Islet precursor cell (in vitro differentiated cells): ENCODE measurements at regions not wholly inside any gene's neighbourhood (a gene's known extent, or its start where the extent isn't known, plus 50 kb on each side); places are given as distances from the start of the nearest gene placed in this dataset.

ENCODE experiments used
- DNase-seq: peaks from one replicate; pipeline ENCODE4 v3.0.0-alpha.2; 2018

GRCh38 chr2:7913974-7914373 lies 767.9 kb upstream of the ID2 start:
- DNase-seq: no peak

DNA sequence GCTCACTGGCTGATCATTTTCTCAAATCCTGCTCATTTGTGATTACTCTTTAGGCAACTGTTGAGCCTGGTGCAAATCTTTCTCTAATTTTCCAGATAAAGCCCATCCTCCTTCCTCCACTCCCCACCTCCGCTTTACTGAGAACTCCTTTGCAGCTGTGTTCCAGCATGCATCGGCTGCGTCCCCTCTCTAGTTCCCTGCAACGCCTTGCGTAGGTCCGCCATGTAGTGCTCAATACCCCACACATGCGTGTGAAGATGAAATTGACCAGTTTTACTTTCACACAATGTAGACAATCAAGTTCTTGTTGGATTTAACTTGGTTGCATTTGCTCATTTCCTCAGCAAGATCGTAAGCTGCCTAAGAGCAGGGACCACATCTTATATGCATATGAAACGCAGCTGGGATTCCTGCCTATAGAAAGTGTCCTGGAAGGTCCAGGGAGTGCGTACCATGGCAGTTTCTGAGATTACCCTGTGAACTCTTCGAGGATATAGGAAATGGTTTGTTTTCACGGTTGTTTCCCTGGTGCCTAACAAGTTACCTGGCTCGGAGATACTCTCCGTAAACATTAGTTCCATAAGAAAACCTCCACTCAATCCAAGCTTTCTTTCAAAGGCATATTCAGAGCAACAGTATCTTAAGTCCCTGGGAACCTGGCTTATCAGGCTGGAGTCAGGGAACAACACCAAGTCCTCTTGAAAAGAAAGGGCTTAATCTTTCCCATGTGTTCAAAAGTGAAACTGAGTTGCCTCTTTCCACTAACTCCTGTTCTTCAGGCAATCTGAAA lies 766.4 kb upstream of the ID2 start:
- DNase-seq: no peak

GRCh38 chr2:7916670-7917069 lies 765.2 kb upstream of the ID2 start:
- no peak for DNase-seq

DNA sequence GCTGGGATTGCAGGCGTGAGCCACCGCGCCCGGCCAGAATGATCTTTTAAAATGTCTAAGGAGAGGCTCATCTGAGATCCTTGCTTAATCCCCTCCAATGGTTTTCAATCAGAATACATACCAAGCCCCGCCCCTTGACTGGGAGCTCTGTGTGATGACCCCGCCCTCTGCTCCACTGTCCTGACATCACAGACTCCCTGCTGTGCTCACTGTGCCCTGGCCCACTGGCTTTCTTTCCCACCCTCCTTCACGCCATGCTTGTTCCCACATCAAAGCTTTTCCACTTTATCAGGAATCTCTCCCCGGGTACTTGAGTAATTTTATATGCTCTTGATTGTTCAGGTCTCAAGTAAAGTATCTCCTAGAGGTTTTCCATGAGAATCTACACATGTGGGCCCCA lies 762.3 kb upstream of the ID2 start:
- DNase-seq: no peak

GRCh38 chr2:7924023-7924762 lies 757.7 kb upstream of the ID2 start:
- DNase-seq: no peak

- no peak for DNase-seq
Observed at GRCh38 chr2:7925506-7925905, 756.4 kb upstream of the ID2 start.

- no peak for DNase-seq
Observed at GRCh38 chr2:7927691-7928090, 754.2 kb upstream of the ID2 start.

- DNase-seq: no peak
Observed at GRCh38 chr2:7929281-7929680, 752.6 kb upstream of the ID2 start.

DNA sequence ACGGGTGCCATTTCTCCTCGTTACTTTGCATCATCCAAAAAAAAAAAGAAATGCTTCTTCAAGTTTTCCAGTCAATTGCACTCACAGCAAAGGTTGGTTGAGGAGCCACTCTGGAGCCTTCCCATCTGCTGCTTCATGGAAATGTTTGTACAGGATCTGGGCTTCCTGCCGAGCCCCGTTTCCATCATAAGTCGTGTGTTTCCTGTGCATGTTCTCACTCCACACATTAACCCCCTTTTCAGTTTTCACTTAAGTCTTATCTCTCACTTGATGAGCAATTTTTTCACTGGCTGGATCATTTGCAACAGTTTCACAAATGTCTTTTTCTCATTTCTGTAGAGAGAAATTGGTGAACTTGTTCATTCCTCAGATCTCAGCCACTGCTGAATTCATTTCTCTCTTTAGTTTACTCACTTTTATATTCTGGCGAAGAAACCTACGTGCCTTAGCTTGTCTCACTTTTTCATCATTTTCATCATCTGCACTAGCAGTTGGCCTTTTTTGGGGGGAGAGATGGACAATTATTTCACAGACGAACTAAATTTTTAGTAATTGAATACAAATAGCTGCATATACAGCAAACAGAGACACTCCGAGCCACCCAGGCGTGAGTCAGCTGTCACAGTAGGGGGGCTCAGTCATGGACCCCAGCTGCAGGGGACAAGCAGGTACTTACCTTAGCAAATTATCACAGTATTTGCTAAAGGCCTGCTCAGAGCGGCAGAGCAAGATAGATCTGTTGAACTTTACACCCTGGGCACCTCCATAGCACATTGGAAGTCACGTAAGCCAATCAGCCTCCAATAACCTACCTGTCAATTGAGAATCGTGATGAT lies 750.8 kb upstream of the ID2 start:
- DNase-seq: no peak

DNA sequence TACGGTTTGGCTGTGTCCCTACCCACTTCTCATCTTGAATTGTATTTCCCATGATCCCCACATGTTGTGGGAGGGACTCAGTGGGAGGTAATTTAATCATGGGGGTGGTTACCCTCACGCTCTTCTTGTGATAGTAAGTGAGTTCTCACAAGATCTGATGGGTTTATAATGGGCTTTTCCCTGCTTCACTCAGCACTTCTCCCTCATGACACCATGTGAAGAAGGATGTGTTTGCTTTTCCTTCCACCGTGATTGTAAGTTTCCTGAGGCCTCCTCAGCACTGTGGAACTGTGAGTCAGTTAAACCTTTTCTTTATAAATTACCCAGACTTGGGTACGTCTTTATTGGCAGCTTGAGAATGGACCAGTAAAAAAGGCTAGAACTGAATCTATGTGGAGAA lies 750.0 kb upstream of the ID2 start:
- DNase-seq: no peak

- DNase-seq: no peak
Observed at GRCh38 chr2:7933672-7934071, 748.2 kb upstream of the ID2 start.

DNA sequence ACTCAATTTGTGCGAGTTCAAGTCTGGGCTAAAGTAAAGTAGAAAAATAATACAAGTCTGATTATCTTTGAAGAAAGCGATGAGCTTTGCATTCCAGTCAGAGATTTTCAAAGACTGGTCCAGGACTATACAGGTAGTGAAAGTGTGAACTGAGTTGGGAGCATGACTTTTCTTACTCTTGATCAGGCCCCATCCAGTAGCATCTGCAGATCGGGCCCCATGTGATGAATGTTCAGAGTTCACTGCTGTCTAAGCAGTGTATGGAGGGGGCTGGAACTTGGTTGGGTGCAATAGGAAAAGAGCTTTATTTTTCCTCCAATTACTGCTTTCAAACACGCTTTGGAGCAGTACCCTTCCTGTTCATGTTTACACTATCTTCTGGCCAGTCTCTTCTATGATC lies 747.4 kb upstream of the ID2 start:
- DNase-seq: no peak

DNA sequence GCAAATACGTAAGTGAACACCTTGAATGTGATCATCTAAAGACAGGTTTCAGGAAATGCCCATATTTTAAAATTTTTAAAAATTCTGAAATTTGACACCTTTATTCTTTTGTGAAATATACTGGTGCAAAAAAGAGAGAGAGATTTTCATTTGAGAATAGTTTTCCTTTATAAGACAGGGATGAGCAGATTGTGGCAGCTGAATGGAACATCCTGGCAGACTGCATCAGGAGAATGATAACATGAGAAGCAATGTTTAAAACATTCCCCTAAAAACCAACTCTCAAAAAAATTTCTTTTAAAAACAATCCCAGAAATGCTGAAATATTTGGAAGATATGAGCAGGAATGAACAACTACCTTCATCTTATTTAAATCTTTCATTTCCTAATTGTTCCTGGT lies 744.8 kb upstream of the ID2 start:
- DNase-seq: no peak

GRCh38 chr2:7940723-7941122 lies 741.1 kb upstream of the ID2 start:
- no peak for DNase-seq

- DNase-seq: no peak
Observed at GRCh38 chr2:7943446-7943845, 738.4 kb upstream of the ID2 start.

- no peak for DNase-seq
Observed at GRCh38 chr2:7945026-7945425, 736.8 kb upstream of the ID2 start.

- DNase-seq: no peak
Observed at GRCh38 chr2:7950035-7950612, 731.7 kb upstream of the ID2 start.

DNA sequence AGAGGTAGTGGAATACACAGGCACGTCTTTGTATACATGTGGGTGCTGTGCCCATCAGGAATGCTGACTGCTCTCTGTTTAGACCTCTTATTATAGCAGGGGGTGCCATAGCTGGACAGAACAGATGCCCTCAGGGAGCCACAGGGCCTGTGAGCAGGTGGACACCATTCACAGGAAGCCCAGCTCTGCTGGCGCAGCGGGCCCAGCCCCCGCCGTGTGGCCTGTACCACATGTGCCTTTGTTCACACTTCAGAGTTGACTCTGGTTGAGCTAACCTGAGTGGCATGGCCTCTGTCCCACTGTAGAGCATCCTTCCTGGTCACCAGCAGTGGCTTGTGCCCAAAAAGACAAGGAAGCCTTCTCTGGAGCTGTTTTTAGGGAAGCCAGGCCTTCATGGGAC lies 730.9 kb upstream of the ID2 start:
- DNase-seq: no peak

- no peak for DNase-seq
Observed at GRCh38 chr2:7951490-7951889, 730.4 kb upstream of the ID2 start.

DNA sequence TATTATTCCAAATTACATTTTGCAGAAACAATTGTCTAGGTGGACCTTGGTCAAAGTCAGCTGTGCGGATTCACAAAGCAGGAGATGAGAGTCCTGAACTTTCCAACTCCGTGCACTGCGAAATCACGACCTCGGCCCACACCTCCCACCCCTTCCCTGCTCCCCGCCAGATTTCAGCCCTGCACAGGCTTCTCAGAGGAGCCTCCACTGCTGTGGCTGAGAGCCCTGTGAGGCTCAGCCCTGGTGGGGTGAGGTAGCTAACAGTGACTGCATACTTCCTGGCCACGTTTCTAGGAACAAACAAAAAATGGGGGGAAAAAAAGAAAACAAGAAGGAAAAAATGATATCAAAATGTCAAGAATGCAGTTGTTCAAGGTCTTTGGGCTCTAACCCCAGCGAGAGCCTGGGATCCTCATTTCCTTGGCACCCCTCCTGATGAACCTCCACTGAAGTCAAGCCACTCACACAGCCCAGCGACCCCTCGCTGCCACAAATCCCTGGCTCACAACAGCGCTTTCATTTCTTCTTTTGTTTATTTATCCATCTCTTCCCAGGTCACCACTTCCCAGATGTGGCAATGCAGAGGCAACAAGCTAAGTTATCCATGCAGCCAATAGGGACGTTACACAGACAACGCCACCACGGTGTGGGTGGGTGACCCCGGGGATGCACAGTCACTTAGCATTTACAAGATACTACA lies 729.7 kb upstream of the ID2 start:
- DNase-seq: no peak

- no peak for DNase-seq
Observed at GRCh38 chr2:7953195-7953594, 728.7 kb upstream of the ID2 start.

DNA sequence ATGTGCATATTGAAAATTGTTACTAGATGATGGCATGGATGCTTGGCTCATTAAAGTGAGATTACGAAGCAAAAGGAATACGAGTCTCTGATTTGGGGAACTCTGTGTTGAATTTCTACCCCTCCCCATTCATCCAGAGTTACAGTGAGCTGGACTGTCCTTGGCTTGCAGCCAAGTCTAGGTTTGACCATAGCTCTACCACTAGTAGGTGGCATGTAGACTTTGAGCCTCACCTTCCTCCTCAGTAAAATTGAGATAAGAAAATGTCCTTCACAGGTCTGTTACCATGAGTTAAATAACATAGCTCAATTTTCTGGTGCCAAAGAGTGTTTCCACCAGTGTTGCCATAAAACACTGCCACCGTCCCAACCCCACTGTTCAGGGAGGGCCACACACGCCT lies 727.6 kb upstream of the ID2 start:
- DNase-seq: no peak
